ENCODE measurements at regions not wholly inside any gene's neighbourhood (a gene's known extent, or its start where the extent isn't known, plus 50 kb on each side); places are given as distances from the start of the nearest gene placed in this dataset.

DNA sequence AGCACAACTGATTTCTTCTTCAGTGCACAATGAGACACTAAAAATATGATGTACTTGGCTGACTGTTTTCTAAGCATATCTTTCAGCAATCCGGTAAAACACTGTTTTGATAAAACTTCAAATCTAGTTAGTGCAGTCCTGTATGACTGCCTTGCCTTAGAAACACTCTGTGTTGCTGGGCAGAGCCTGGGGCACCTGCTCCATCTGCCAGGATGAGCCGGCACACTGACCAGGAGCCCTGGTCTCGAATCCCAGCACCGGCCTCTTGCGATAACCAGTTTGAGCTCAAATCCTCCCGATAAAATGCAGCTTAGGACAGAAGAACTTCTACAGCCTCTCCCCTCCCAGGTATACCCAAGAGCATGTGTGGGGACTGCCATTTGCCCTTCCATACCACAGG is 199.5 kb downstream of the SIPA1L2 start:
- Histone ChIP-seq H3K4me3 (replicated peaks; ENCODE audit: insufficient read depth, low read length) (no peak overlapping the region), H3K27ac (replicated peaks) (no peak overlapping the region), H3K27me3 (ENCODE audit: insufficient read depth, poor library complexity, severe bottlenecking) (no peaks in the 10 kb centered on the region)
- no peak for DNase-seq (ENCODE audit: low read depth in 1 of 2, low spot score in 1 of 2)
- TF ChIP-seq GABPA (IDR thresholded peaks at IDR 0.05; ENCODE audit: low read depth) (no peak), POLR2AphosphoS5 (IDR thresholded peaks at IDR 0.05; ENCODE audit: low read depth) (no peak), SPI1 (IDR thresholded peaks at IDR 0.05; ENCODE audit: borderline replicate concordance, low read depth) (no peak), REST (IDR thresholded peaks at IDR 0.05; ENCODE audit: insufficient replicate concordance, low read depth) (no peak)
- TF ChIP-seq, protein P1, sequence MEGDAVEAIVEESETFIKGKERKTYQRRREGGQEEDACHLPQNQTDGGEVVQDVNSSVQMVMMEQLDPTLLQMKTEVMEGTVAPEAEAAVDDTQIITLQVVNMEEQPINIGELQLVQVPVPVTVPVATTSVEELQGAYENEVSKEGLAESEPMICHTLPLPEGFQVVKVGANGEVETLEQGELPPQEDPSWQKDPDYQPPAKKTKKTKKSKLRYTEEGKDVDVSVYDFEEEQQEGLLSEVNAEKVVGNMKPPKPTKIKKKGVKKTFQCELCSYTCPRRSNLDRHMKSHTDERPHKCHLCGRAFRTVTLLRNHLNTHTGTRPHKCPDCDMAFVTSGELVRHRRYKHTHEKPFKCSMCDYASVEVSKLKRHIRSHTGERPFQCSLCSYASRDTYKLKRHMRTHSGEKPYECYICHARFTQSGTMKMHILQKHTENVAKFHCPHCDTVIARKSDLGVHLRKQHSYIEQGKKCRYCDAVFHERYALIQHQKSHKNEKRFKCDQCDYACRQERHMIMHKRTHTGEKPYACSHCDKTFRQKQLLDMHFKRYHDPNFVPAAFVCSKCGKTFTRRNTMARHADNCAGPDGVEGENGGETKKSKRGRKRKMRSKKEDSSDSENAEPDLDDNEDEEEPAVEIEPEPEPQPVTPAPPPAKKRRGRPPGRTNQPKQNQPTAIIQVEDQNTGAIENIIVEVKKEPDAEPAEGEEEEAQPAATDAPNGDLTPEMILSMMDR (IDR thresholded peaks at IDR 0.05; ENCODE audit: insufficient read depth, low read length), result no peak

- H3K27me3 ChIP-seq (ENCODE audit: insufficient read depth, poor library complexity, severe bottlenecking), result no peaks in the 10 kb centered on the region
- no peak for TF ChIP-seq SPI1 (IDR thresholded peaks at IDR 0.05; ENCODE audit: borderline replicate concordance, low read depth)
- TF ChIP-seq POLR2AphosphoS5 (IDR thresholded peaks at IDR 0.05; ENCODE audit: low read depth), result no peak
- TF ChIP-seq, protein P1 (IDR thresholded peaks at IDR 0.05; ENCODE audit: insufficient read depth, low read length), result no peak
- no peak for TF ChIP-seq REST (IDR thresholded peaks at IDR 0.05; ENCODE audit: insufficient replicate concordance, low read depth)
- TF ChIP-seq GABPA (IDR thresholded peaks at IDR 0.05; ENCODE audit: low read depth), result no peak
- no peak overlapping the region for H3K27ac ChIP-seq (replicated peaks)
- H3K4me3 ChIP-seq (replicated peaks; ENCODE audit: insufficient read depth, low read length), result no peak overlapping the region
- no peak for DNase-seq (ENCODE audit: low read depth in 1 of 2, low spot score in 1 of 2)
Observed at GRCh38 chr1:232428786-232429530, 201.0 kb downstream of the SIPA1L2 start.

DNA sequence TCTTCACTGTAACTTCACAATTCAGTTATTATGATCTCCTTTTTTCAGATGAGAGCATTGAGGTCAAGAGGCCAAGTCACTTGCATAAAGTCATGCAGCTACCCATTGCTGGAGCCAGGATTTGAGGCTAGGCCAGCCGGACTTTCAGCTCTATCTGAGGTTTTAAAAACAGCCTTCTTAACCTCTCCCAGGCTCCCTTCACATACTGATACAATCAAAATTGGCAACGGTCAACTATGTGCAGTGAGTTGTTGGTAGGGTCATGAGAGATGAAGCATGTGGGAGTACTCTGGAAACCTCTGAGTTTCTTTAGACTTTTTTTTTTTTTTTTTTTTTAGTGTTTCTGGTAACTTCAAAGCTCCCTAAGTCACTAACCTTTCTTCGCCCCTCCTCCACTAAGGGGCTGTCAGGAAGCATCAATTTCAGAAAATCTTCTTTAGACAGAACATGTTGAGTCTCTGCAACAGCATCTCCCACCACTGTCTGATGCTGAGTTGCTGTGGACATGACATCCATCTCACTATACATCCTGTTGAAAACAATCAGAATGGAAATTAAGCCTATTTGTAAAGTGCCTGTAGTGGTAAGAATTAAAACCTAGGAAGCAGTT is 201.8 kb downstream of the SIPA1L2 start:
- no peak for TF ChIP-seq POLR2AphosphoS5 (IDR thresholded peaks at IDR 0.05; ENCODE audit: low read depth)
- no peak for TF ChIP-seq GABPA (IDR thresholded peaks at IDR 0.05; ENCODE audit: low read depth)
- TF ChIP-seq, protein P1 (IDR thresholded peaks at IDR 0.05; ENCODE audit: insufficient read depth, low read length), result no peak
- no peak for TF ChIP-seq REST (IDR thresholded peaks at IDR 0.05; ENCODE audit: insufficient replicate concordance, low read depth)
- no peak for TF ChIP-seq SPI1 (IDR thresholded peaks at IDR 0.05; ENCODE audit: borderline replicate concordance, low read depth)
- DNase-seq (ENCODE audit: low read depth in 1 of 2, low spot score in 1 of 2), result no peak
- no peaks in the 10 kb centered on the region for H3K27me3 ChIP-seq (ENCODE audit: insufficient read depth, poor library complexity, severe bottlenecking)
- no peak overlapping the region for H3K4me3 ChIP-seq (replicated peaks; ENCODE audit: insufficient read depth, low read length)
- no peak overlapping the region for H3K27ac ChIP-seq (replicated peaks)
